ENCODE measurements at regions not wholly inside any gene's neighbourhood (a gene's known extent, or its start where the extent isn't known, plus 50 kb on each side); places are given as distances from the start of the nearest gene placed in this dataset.

- TF ChIP-seq CTCF (IDR thresholded peaks at IDR 0.05; ENCODE audit: extremely low read depth in 1 of 2, insufficient read depth in 1 of 2, low read depth in 1 of 2, low read length in 2 of 2) (no peak), MYC (IDR thresholded peaks at IDR 0.05; ENCODE audit: low read depth, low read length) (no peak), POLR2A (IDR thresholded peaks at IDR 0.05; ENCODE audit: low read depth, low read length) (no peak), POLR2AphosphoS5 (IDR thresholded peaks at IDR 0.05; ENCODE audit: insufficient read depth, low read depth, low read length) (no peak), EZH2 (IDR thresholded peaks at IDR 0.05; ENCODE audit: borderline replicate concordance, low read depth, low read length, severe bottlenecking) (no peak), JUN (IDR thresholded peaks at IDR 0.05; ENCODE audit: borderline replicate concordance, insufficient read depth, insufficient read length, low read depth) (no peak), MAX (IDR thresholded peaks at IDR 0.05; ENCODE audit: insufficient read depth, insufficient read length) (no peak)
Measured at GRCh38 chr3:24690777-24691176, 196.1 kb upstream of the THRB start.

Data from endothelial cell of umbilical vein (primary cell).